Body of pancreas (tissue), 4 donors: ENCODE measurements at regions not wholly inside any gene's neighbourhood (a gene's known extent, or its start where the extent isn't known, plus 50 kb on each side); places are given as distances from the start of the nearest gene placed in this dataset.

Experiments used
- ATAC-seq: fragments of 150-250 bp; one replicate; pipeline ENCODE4 v1.9.1; 2016
- DNase-seq, 4 donors: peaks; one replicate each; pipeline ENCODE4 v3.0.0-alpha.2; 2019
- H3K27ac ChIP-seq, 4 donors: fragments of 200-600 bp; sonication (generic); 1 replicate in 3 of 4; 2 replicates in 1 of 4; pipeline versions ENCODE4 v1.5.1 to v1.6.1; 2016 to 2019; ENCODE audit warnings: mild to moderate bottlenecking in 1 of 4, mixed read lengths in 1 of 4, moderate library complexity in 1 of 4
- H3K27me3 ChIP-seq, 2 donors: fragments of 200-600 bp; sonication (generic); one replicate each; pipeline ENCODE4 v1.6.0; 2016; ENCODE audit warnings: mild to moderate bottlenecking in 1 of 2
- H3K36me3 ChIP-seq, 2 donors: fragments of 200-600 bp; sonication (generic); replicated peaks in 1 of 2; 2 replicates each; pipeline ENCODE4 v1.5.1; 2016; ENCODE audit warnings: low read depth in 2 of 2; ENCODE audit not compliant: insufficient read depth in 1 of 2
- H3K4me1 ChIP-seq: fragments of 200-600 bp; sonication (generic); one replicate; pipeline ENCODE4 v1.6.0; 2016
- H3K4me3 ChIP-seq, 2 donors: fragments of 200-600 bp; sonication (generic); 1 replicate in 1 of 2; 2 replicates in 1 of 2; pipeline ENCODE4 v1.5.1; 2016 to 2019
- H3K9me3 ChIP-seq, 3 donors: fragments of 200-600 bp; sonication (generic); 1 replicate in 2 of 3; 2 replicates in 1 of 3; pipeline ENCODE4 v1.5.1; 2016
- CTCF ChIP-seq, 7 experiments: fragments of 450-650 bp in 4 of 7; fragments of 200-600 bp in 3 of 7; sonication (generic) in 3 of 7; IDR thresholded peaks; one replicate each; pipeline ENCODE4 v1.5.1; 2016 to 2019; ENCODE audit warnings: antibody characterized with exemption in 7 of 7
- POLR2A ChIP-seq, 3 donors: fragments of 450-650 bp; IDR thresholded peaks; one replicate each; pipeline ENCODE4 v1.6.1; 2016; ENCODE audit warnings: antibody characterized with exemption in 3 of 3, mild to moderate bottlenecking in 2 of 3
- whole genome bisulfite sequencing, 2 donors: methylation state at CpG; one replicate each; pipeline ENCODE4 v1.1.5; 2017; 5-methylcytosine and 5-hydroxymethylcytosine counted together
- intact Hi-C: fragments of 100-400 bp; cut with DNase I; formaldehyde crosslinking; loops from one replicate; pipeline ENCODE4 v1.15.1; 2023

- Histone ChIP-seq H3K9me3 (no peaks in the 10 kb centered on the region), H3K4me3 (no peak overlapping the region), H3K27ac (no peak overlapping the region), H3K36me3 (no peaks in the 10 kb centered on the region), H3K27me3 (no peaks in the 10 kb centered on the region), H3K4me1 (no peaks in the 10 kb centered on the region)
- 73 to 76% methylated on average over 5 of the region's 5 CpGs for whole genome bisulfite sequencing, 2 donors
- ATAC-seq (no peak), DNase-seq (no peak)
- intact Hi-C loops = no loop called here
- no peak for TF ChIP-seq CTCF (IDR thresholded peaks at IDR 0.05)
- no peak for TF ChIP-seq POLR2A (IDR thresholded peaks at IDR 0.05)
Observed at GRCh38 chr4:112933790-112934189, 115.7 kb upstream of the ANK2 start.

- Histone ChIP-seq H3K4me3 (no peak overlapping the region), H3K9me3 (no peaks in the 10 kb centered on the region), H3K27ac (no peak overlapping the region), H3K27me3 (no peaks in the 10 kb centered on the region), H3K4me1 (no peaks in the 10 kb centered on the region), H3K36me3 (no peaks in the 10 kb centered on the region)
- intact Hi-C loops = no loop called here
- peak; percentile 8 to 65 (median 53) for TF ChIP-seq CTCF (IDR thresholded peaks at IDR 0.05)
- TF ChIP-seq POLR2A (IDR thresholded peaks at IDR 0.05) = no peak
- WGBS, 2 donors = 3 to 4% methylated on average over 1 of the region's 1 CpG
- ATAC-seq (no peak), DNase-seq (no peak)
Observed at GRCh38 chr4:112938461-112939058, 110.9 kb upstream of the ANK2 start.

GRCh38 chr4:112939901-112940300 is 109.6 kb upstream of the ANK2 start:
- no peak for DNase-seq
- Histone ChIP-seq H3K36me3 (no peaks in the 10 kb centered on the region), H3K9me3 (no peaks in the 10 kb centered on the region), H3K4me3 (no peak overlapping the region), H3K27ac (no peak overlapping the region), H3K4me1 (no peaks in the 10 kb centered on the region), H3K27me3 (no peaks in the 10 kb centered on the region)
- no peak for TF ChIP-seq CTCF (IDR thresholded peaks at IDR 0.05)
- TF ChIP-seq POLR2A (IDR thresholded peaks at IDR 0.05) = no peak
- 62 to 64% methylated on average over 4 of the region's 4 CpGs for WGBS, 2 donors
- intact Hi-C loops = no loop called here
- no peak for ATAC-seq

- no peaks in the 10 kb centered on the region for H3K36me3 ChIP-seq
- H3K9me3 ChIP-seq = no peaks in the 10 kb centered on the region
- TF ChIP-seq CTCF (IDR thresholded peaks at IDR 0.05) = no peak
- no peak for TF ChIP-seq POLR2A (IDR thresholded peaks at IDR 0.05)
- H3K4me1 ChIP-seq = no peaks in the 10 kb centered on the region
- ATAC-seq (no peak), DNase-seq (no peak)
- H3K27ac ChIP-seq = no peak overlapping the region
- intact Hi-C loops = no loop called here
- H3K4me3 ChIP-seq = no peak overlapping the region
- H3K27me3 ChIP-seq = no peaks in the 10 kb centered on the region
Observed at GRCh38 chr4:112940336-112940735, 109.1 kb upstream of the ANK2 start.

- H3K4me3 ChIP-seq = no peak overlapping the region
- no peak for DNase-seq
- ATAC-seq = no peak
- WGBS, 2 donors = 68 to 76% methylated on average over 2 of the region's 2 CpGs
- no peaks in the 10 kb centered on the region for H3K27me3 ChIP-seq
- H3K36me3 ChIP-seq = no peaks in the 10 kb centered on the region
- H3K4me1 ChIP-seq = no peaks in the 10 kb centered on the region
- intact Hi-C loops = no loop called here
- TF ChIP-seq POLR2A (IDR thresholded peaks at IDR 0.05) (no peak), CTCF (IDR thresholded peaks at IDR 0.05) (no peak)
- no peak overlapping the region for H3K27ac ChIP-seq
- H3K9me3 ChIP-seq = no peaks in the 10 kb centered on the region
Observed at GRCh38 chr4:112942077-112942476, 107.4 kb upstream of the ANK2 start.
